ENCODE measurements at regions not wholly inside any gene's neighbourhood (a gene's known extent, or its start where the extent isn't known, plus 50 kb on each side); places are given as distances from the start of the nearest gene placed in this dataset.
"Not testable (repeated sequence)": the region's sequence is repeated elsewhere in the genome, so short reads cannot be mapped to it uniquely, and the experiment has no call there.

DNA sequence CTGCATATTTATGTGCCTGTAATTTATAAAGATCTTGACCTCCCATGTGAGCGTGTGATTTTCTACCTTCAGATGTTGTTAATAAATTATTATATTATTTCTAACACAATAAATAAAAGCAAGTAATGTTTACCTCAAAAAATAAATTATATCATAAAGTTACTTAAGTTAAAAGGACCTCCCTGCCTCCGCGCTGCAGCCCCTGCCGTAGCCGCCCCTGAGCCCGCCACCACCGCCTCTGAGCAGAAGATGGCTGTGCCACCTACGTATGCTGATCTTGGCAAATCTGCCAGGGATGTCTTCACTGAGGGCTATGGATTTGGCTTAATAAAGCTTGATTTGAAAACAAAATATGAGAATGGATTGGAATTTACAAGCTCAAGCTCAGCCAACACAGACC, 119.6 kb upstream of the BRWD3 start:
- no peaks in the 10 kb centered on the region for H3K27me3 Mint-ChIP-seq (ENCODE audit: unreplicated experiment)

GRCh38 chrX:80917919-80918318, 108.2 kb upstream of the BRWD3 start:
- Mint-ChIP-seq H3K9me3 (ENCODE audit: unreplicated experiment) (peaks cover 28% of the 10 kb centered on the region), H3K4me3 (ENCODE audit: unreplicated experiment) (no peak overlapping the region), H3K4me1 (ENCODE audit: unreplicated experiment) (no peaks in the 10 kb centered on the region), H3K27ac (ENCODE audit: unreplicated experiment) (no peak overlapping the region), H3K36me3 (ENCODE audit: unreplicated experiment) (no peaks in the 10 kb centered on the region), H3K27me3 (ENCODE audit: unreplicated experiment) (no peaks in the 10 kb centered on the region)
- TF ChIP-seq, protein P1, sequence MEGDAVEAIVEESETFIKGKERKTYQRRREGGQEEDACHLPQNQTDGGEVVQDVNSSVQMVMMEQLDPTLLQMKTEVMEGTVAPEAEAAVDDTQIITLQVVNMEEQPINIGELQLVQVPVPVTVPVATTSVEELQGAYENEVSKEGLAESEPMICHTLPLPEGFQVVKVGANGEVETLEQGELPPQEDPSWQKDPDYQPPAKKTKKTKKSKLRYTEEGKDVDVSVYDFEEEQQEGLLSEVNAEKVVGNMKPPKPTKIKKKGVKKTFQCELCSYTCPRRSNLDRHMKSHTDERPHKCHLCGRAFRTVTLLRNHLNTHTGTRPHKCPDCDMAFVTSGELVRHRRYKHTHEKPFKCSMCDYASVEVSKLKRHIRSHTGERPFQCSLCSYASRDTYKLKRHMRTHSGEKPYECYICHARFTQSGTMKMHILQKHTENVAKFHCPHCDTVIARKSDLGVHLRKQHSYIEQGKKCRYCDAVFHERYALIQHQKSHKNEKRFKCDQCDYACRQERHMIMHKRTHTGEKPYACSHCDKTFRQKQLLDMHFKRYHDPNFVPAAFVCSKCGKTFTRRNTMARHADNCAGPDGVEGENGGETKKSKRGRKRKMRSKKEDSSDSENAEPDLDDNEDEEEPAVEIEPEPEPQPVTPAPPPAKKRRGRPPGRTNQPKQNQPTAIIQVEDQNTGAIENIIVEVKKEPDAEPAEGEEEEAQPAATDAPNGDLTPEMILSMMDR (IDR thresholded peaks at IDR 0.05) = no peak
- DNase-seq (ENCODE audit: extremely low spot score, unreplicated experiment) = no peak

More for the DNA sequence above, 119.6 kb upstream of the BRWD3 start:
- no peak overlapping the region for H3K4me3 Mint-ChIP-seq (ENCODE audit: unreplicated experiment)
- peaks cover 44% of the 10 kb centered on the region for H3K9me3 Mint-ChIP-seq (ENCODE audit: unreplicated experiment)
- DNase-seq (ENCODE audit: extremely low spot score, unreplicated experiment) = no peak
- TF ChIP-seq, protein P1 (IDR thresholded peaks at IDR 0.05) = no peak
- H3K27ac Mint-ChIP-seq (ENCODE audit: unreplicated experiment) = no peak overlapping the region
- no peaks in the 10 kb centered on the region for H3K4me1 Mint-ChIP-seq (ENCODE audit: unreplicated experiment)
- no peaks in the 10 kb centered on the region for H3K36me3 Mint-ChIP-seq (ENCODE audit: unreplicated experiment)

- H3K36me3 Mint-ChIP-seq (ENCODE audit: unreplicated experiment); H3K27me3 Mint-ChIP-seq (ENCODE audit: unreplicated experiment); H3K4me1 Mint-ChIP-seq (ENCODE audit: unreplicated experiment); DNase-seq (ENCODE audit: extremely low spot score, unreplicated experiment); H3K4me3 Mint-ChIP-seq (ENCODE audit: unreplicated experiment); H3K27ac Mint-ChIP-seq (ENCODE audit: unreplicated experiment): not testable (repeated sequence)
- peaks cover 41% of the 10 kb centered on the region for H3K9me3 Mint-ChIP-seq (ENCODE audit: unreplicated experiment)
These were observed 102.7 kb upstream of the BRWD3 start for GRCh38 chrX:80912351-80912750.

DNA sequence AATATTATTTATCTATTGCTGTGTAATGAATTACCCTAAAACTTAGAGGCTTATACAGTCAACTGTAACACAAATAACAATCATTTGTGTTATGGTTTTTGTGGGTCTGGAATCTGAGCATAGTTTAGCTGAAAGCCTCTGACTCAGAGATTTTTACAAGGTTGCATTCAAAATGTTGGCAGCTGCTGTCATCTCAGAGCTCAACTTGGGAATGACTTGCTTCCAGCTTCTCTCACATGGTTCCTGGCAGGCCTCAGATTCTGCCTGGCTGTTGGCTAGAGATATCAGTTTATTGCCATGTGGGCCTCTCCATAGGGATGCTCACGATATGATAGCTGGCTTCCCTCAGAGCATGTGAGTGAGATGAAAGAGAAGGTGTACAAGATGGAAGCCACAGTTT, 70.2 kb upstream of the BRWD3 start:
- TF ChIP-seq, protein P1 (IDR thresholded peaks at IDR 0.05) = no peak
- no peak overlapping the region for H3K4me3 Mint-ChIP-seq (ENCODE audit: unreplicated experiment)
- H3K27ac Mint-ChIP-seq (ENCODE audit: unreplicated experiment) = no peak overlapping the region
- no peaks in the 10 kb centered on the region for H3K36me3 Mint-ChIP-seq (ENCODE audit: unreplicated experiment)
- H3K4me1 Mint-ChIP-seq (ENCODE audit: unreplicated experiment) = no peaks in the 10 kb centered on the region
- H3K27me3 Mint-ChIP-seq (ENCODE audit: unreplicated experiment) = peaks cover 1% of the 10 kb centered on the region
- H3K9me3 Mint-ChIP-seq (ENCODE audit: unreplicated experiment) = no peaks in the 10 kb centered on the region
- no peak for DNase-seq (ENCODE audit: extremely low spot score, unreplicated experiment)

GRCh38 chrX:80879143-80879542, 69.5 kb upstream of the BRWD3 start:
- Mint-ChIP-seq H3K27me3 (ENCODE audit: unreplicated experiment) (peaks cover 1% of the 10 kb centered on the region), H3K4me1 (ENCODE audit: unreplicated experiment) (no peaks in the 10 kb centered on the region), H3K36me3 (ENCODE audit: unreplicated experiment) (no peaks in the 10 kb centered on the region), H3K9me3 (ENCODE audit: unreplicated experiment) (no peaks in the 10 kb centered on the region), H3K4me3 (ENCODE audit: unreplicated experiment) (no peak overlapping the region), H3K27ac (ENCODE audit: unreplicated experiment) (no peak overlapping the region)
- no peak for DNase-seq (ENCODE audit: extremely low spot score, unreplicated experiment)
- TF ChIP-seq, protein P1 (IDR thresholded peaks at IDR 0.05) = no peak

DNA sequence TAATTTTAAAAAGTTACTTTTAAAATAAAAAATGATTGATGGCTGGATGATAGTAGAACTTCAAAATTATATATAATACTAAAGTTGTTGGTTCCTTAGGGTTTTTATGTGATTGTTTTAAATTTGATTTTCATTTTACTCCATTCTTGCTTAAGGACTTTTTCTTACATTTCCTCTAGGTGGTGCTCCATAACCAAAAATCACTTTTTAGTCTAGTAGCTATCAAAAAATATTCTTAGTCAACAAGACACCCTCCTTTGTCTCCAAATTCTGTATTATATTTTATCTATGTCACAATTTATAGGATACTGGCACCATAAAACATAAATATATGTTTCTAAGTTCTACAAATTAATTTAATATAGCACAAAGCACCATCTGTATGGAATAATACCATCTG, 67.2 kb upstream of the BRWD3 start:
- Mint-ChIP-seq H3K9me3 (ENCODE audit: unreplicated experiment) (peaks cover 4% of the 10 kb centered on the region), H3K36me3 (ENCODE audit: unreplicated experiment) (no peaks in the 10 kb centered on the region), H3K27me3 (ENCODE audit: unreplicated experiment) (peaks cover 1% of the 10 kb centered on the region), H3K4me3 (ENCODE audit: unreplicated experiment) (no peak overlapping the region), H3K4me1 (ENCODE audit: unreplicated experiment) (no peaks in the 10 kb centered on the region), H3K27ac (ENCODE audit: unreplicated experiment) (no peak overlapping the region)
- no peak for DNase-seq (ENCODE audit: extremely low spot score, unreplicated experiment)
- TF ChIP-seq, protein P1 (IDR thresholded peaks at IDR 0.05) = peak; percentile 58

Data from osteocyte (in vitro differentiated cells).